GM21576 (cell line): ENCODE measurements at regions not wholly inside any gene's neighbourhood (a gene's known extent, or its start where the extent isn't known, plus 50 kb on each side); places are given as distances from the start of the nearest gene placed in this dataset.
A peak's percentile ranks its signal among the peaks of the same experiment; 100 is the strongest.

Experiments
- ATAC-seq: cut with Tn5 transposase; IDR thresholded peaks from one replicate; pipeline ENCODE4 v1.9.1; 2021; ENCODE audit warnings: mild to moderate bottlenecking, moderate library complexity; ENCODE audit not compliant: unreplicated experiment

DNA sequence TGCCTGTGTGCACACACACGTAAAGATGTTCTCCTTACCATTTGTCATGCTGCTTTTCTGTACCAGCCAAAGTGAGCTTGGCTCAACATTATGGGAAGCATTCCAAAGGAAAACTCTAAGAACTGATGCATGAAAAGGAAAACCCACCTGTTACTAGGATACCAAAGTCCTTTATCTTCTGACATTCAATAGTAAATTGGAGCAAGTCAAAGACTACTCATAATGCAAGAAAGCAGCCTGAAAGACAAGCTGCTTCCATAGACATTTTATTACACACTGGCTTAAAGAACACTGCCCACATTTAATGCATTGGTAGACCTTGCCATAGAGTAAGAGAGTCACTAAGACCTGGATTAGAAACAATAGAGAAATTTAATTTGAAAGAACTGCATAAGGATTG, 159.0 kb downstream of the LRIG3 start:
- no peak for ATAC-seq

DNA sequence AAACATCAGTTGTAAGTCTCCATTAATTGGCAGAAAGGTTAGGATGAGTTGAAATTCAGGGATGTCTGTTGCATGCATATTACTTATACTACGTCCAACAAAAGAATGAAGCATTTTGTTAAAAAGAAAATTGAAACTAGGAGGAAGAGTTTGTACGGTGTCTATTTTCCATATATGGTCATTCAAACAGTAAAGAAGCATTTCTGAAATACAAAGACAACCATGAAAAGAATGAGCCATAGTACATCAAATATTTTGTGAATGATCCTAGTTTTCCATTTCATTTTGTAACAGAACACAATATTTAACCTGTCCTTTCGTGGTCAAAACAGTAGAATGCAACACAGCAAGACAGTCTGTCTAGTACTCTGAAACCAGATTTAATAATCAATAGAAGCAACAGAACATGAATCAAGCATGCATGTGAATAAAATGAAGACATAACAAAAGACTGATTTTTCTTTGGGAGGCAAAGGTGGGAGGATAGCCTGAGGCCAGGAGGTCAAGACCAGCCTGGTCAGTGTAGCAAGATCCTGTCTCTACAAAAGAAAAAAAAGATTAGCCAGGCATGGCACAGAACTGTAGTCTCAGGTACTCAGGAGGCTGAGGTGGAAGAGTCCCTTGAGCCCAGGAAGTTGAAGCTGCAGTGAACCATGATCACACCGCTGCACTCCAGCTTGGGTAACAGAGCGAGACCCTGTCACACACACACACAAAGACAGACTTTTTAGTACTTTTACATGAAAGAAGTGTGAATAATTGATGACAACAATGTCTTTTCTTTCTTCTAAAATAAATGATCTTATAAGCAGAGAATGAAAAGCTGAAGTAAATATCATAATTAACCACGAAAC, 156.0 kb downstream of the LRIG3 start:
- no peak for ATAC-seq

DNA sequence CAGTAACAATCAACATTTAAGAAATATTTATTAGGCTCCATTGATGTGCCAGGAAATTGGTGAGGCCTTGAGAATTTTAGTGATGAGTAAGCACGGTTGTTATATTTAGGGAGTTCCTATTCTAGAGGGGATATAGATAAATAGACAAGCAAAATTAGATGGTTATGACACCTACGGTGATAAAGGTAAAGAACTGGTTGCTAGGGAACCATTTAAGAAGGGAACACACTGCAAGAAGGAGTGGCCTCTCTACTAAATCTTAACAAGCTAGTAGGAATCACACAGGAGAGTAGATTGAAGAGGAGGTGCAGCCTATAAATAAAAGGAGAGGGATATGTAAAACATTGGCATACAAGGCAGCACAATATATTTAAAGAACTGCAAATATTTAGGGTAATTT, 155.2 kb downstream of the LRIG3 start:
- no peak for ATAC-seq

DNA sequence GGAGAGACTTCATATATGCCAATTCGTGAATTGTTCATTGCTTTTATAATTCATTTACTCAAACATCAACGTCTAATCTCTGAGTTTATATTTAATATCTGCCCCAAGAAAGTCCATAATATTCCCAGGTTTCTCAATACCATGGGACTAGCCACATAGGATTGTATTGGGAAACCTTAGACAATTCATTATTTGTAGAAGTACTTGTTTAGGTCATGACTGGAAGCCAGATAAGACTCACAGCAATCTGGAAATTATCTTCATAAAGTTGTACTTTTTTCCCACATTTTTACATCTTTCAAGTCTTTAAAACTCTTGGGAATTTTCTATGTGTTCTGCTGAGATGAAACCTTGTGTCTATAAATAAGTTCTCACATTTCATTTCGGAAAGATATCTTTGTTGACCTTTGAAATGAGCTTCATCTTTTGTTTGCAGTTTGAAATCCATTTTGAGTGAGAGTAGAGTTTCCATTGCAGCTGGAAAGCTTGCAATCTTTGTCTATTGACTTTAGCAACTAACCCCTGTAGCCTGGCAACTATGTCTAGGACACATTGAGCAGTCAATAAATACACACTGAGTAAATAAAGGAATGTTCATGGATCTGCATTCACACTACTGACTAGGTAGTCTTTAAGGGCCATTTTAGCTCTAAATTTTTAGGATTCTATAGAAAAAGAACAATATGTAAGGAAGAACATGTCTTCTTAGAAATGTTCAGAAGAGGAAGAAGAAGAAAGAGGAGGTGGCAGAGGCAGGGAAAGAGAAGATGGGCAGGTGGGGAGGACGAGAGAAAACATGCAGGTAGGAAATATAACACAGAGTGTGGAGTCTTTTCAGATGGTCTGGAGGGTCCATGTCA, 154.4 kb downstream of the LRIG3 start:
- ATAC-seq: no peak

DNA sequence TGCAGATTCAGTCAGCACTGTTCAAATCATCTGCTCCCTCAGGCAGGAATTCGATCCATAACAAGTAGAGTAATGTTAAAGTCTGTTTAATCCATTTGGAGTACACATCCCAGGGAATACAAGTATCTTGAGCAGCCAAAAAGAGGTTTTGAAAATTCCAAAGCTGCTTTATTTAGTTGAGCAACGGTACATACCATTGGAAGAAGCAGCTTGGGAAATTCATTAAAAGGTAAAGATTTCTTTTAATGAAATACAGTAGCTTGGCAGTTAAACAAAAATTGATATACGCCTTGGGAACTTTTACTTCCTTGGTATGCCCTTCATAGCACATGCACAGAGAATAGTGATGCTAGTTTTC, 153.8 kb downstream of the LRIG3 start:
- ATAC-seq: no peak

DNA sequence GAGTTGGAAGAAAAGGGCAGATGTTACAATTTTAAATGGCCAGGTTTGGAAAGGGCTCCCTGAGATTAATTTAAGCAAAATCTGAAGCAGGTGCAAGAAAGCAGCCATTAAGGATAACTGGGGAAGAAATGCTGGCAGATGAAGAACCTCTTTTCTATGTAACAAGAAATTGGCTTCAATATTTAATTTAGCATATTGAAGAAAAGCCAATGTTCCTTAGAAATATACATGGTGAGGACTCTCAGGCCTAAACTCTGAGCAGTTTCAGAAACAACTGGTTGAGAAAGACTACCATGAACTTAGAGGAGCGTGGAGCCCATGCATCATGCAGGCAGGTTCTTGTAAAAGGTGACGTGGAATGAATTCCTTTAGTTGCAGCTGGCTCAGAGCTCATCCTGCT, 152.8 kb downstream of the LRIG3 start:
- ATAC-seq: no peak

DNA sequence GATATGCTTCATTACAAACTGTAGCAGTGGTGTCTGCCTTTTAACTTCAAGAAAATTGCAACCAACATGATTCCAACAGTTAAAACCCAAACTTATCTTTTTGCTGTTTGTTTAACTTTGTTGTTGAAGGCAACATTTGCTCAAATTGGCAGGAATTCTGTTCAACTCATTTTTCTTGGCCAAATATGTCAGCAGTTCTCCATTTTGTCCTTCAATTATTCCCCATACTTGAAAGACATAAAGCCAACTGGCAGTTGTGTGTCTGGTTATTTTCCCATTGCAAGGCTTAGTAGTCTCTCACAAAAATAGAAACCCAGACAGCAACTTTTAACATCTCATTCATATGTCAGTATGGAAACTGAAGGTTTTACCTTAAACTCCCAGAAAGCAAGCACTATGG, 146.3 kb downstream of the LRIG3 start:
- no peak for ATAC-seq

DNA sequence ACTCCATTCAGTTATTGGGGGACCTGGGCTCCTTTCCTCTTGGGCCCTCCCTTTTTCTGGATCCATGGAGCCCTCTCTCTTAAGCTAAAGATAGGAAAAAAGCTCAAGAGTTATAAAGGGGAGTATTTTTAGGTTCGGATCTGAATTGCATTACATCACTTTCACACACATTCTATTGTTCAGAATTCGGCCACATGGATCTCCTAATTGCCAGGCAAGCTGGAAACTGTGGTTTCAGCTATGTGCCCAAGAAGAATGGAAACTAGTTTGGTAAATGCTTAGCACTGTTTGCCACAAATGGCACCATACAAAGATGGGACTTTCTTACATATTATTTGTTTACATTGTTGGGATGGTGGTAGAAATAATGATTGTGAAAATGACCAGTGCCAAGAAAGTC, 145.6 kb downstream of the LRIG3 start:
- ATAC-seq: no peak

DNA sequence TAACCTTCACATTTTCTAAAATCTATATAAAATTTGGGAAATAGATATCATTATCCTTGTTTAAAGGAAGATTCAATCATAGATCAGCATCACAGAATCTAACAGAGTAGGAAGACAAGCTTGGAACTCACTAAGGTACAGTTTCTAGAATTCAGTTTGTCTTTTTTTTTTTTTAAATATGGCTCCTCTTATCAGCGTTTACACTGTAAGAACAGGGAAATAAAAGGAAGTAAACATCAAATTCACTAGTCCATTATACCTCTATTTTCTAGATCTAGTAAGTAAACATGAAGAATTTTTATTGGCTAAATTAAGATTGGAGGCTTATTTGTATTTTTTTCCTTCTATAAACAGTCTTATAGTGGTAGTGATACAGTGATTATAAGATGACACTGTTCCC, 144.9 kb downstream of the LRIG3 start:
- ATAC-seq: no peak

DNA sequence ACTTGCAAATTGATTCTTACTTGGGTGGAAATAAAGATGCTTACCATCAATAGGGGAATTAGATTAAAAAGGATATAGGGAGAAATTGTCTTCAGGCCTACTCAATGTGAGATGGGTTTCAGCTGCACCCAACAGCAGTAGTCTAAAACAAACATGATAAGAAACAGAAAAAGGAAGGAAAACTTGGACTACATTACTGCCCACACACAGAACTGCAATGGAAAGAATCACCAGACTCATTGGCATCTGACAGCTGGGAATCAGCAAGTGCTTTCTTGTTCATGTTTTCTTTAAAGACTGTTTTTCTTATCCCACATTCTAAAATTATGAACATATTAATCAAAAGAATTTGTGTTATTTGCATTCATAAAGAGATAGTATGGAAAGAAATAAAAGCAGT, 144.2 kb downstream of the LRIG3 start:
- ATAC-seq: no peak

DNA sequence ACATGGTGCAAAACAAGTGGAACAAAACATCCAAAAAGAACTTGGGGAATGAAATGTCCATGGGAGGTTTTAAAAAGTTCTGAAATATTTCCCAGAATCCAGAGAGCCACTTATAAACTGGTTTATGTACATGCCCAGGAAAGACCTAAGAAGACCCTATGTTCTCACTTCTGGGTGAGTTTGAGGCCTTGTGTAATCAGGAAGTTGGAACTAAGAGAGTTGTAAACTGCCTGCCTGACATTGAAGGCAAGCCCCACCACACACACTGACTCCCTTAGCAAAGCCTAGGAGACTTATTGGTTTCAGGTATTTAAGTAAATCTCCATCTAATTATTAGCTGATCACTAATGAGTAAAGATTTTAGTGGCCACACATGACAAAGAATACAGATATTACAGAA, 142.5 kb downstream of the LRIG3 start:
- no peak for ATAC-seq

DNA sequence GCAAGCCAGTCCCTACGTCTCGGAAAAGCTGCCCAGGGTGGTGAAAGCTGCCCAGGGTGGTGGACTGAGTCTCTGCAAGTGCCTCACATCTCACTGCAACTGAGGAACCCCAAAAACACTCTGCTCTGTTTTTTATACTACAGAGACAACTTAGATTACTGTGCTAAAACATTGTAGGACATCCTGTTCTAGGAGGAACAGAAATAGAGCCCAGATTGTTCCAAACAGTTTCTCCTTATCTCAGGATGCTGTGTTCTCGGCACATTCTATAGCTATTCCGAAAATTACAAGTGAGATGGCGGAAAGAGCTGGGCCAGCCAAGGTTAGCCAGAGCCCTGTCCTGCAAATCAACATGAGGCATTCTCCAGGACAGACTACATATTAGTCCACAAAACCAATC, 138.7 kb downstream of the LRIG3 start:
- no peak for ATAC-seq

DNA sequence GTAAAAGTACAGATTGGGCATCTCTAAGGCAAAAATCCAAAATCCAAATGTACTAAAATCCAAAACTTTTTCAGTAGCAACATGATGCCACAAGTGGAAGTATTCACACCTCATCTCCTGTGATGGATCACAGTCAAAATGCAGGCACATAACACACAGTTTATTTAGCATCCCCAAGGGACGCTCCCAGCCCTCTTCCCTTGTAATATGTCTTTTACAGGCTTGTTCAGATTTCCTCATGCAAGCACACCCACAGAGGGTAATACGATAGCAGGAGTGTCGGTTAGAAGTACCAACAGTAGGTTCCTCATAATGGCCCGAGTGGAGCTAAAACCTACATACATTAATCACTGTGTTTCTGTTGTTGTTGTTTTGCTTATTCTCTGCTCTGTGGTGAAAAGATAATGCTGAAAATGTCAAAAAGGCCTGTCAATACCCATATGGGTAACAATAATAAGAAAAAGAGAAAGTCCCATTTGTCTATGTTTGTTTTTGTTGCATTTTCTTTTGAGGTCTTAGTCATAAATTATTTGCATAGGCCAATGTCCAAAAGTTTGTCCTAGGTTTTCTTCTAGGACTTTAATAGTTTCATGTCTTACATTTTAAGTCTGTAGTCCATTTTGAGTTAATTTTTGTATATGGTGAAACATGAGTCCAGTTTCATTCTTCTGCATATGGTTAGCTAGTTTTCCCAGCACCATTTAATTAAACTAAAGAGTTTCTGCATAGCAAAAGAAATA, 133.1 kb downstream of the LRIG3 start:
- ATAC-seq: no peak

DNA sequence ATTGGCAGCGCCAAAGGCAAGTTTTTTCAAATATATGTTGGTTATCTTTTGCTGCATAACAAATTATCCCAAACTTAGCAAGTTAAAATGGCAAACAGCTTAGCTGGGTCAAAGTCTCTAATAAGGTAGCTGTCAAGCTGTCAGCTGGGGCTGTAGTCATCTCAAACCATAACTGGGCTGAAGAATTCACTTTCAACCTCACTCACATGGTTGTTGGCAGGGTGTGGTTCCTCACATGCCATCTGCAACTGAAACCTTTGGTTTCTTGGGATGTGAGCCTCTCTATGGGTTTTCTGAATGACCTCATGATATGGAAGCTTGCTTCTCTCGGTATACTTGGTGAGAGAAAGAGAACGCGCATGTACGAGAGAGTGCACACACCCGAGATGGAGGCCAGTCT, 125.4 kb downstream of the LRIG3 start:
- ATAC-seq: no peak

DNA sequence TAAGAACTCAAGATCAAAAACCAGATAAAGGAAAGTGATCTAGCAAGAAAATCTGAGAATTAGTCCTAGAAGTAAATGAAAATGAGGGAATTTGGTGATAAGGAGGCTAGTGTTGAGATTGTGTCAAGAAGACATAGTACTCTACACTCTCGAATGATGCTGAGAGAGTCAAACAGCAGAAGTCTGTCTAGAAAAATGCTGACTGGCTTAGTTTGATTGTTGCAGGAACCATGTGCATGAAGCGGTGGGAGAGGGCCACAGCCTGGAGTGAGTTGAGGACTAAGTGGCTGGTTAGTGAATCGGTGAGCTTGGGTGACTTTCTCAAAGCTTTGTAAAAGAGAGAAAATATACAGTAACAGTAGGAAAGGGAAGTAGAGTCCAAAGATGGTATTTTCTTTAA, 124.5 kb downstream of the LRIG3 start:
- no peak for ATAC-seq

DNA sequence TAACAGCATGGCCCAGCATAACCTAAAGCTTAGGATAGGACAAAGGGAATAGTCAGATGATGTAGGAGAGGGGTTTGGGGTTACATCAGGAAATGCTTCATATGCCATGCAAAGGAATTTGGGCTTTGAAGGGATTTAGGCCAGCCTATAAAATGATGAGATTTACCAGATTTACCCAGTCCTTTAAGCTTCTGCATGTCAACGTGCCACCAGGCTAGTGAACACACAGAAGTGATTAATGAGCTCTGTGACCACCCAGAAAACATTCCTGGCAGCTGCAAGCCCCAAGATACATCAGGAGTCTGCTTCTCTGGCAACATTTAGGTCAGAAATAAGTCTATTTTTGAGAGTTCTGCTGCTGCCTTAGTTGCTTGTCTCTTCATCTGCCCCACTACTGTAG, 118.3 kb downstream of the LRIG3 start:
- no peak for ATAC-seq

DNA sequence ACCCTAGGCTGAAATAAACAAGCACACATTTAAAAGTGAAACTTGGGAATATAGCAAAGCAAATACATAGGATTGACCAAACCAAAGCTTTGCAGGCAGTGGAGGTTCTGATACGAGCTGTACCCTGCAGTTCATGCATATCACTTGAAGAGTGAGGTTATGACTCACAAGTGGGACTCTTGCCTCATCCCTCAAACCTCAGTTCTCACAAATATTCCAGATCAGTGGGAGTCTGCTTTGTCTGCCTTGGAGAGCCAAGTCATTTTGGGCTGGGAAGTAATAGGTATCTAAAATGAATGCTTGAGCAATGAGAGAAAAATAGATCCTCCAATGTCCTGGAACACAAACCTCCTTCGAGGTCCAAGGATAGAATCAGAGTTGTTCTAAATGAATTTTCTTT, 116.4 kb downstream of the LRIG3 start:
- no peak for ATAC-seq

DNA sequence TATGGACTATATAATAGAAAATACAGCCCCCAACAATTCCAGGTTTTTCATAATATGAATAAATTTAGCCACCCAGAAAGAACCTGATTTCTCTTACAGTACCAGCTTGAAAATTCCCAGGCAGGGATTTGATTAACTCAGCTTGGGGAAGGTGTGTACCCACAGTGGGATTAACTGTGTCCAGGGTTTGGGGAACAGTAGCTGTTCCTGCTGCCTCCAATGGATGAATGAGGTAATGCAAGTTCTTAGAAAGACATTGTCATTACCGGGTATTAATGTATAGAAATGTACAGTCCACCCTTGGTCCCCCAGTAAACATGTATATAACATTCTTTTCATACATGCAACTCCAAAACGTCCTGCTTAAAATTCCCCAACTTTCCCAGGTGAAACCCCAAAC, 115.6 kb downstream of the LRIG3 start:
- ATAC-seq: peak; percentile 85

DNA sequence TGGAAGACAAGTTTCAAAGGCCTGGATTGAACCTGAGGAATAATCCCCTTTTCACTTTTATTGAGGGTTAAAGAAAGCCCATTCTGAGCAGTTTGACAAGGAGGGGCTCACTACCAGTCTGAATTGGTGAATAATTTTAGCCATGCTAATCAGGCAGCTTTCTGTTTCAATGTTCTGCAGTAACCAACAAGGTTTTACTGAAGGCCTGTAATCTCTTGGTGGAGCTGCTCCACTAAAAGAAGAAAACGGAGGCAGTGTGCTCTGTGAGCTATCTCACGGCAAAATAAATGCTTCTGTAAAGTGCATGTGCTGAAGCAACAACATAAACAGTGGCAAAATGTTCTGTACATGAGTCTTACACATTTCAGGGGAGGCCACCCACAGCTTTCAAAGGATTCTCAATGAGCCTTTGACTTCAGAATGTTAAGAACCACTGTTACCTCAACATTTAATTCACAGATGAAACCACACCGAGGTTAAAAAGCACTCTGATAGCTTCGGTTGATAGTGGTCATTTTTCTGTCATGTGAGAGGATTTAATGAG, 111.2 kb downstream of the LRIG3 start:
- ATAC-seq: no peak

DNA sequence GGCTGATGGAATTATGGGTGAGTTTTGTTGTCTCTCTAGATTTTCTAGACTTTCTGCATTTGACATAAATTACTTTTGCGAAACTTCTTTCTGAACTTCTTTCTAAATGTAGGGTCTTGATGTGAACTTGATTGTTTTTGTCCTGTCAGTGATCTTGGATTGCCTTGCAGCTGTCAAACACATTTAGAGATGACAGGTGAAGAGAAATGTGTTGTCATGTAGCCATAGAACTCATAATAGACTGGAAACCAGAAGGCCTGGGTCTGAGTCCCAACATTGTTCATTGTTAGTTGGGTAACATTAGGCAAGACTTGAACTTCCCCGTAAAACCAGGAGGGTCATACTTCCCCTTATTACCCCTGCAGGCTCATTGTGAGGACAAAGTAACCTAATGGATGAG, 109.0 kb downstream of the LRIG3 start:
- ATAC-seq: no peak

DNA sequence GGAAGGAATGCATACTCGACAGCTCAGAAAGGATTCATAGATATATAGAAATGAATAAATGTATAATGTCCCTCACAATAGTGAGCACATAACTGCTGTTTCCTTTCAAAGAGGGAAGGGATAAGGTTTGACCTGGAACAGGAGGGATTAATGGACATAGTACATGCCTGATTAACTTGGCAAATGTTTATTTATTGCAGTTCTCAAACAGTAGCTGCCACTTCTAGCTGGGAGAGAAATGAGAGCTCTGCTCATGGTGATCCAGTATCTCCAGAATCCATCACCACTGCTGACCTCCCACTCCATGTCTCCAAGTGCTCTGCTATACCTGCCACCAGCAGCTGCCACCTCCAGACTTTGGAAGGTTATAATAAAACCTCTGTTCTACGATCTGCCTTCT, 108.1 kb downstream of the LRIG3 start:
- no peak for ATAC-seq
